PC-9 (cell line): ENCODE measurements at regions not wholly inside any gene's neighbourhood (a gene's known extent, or its start where the extent isn't known, plus 50 kb on each side); places are given as distances from the start of the nearest gene placed in this dataset.

ENCODE experiments used
- CTCF ChIP-seq: fragments of 200-600 bp; sonication (generic); conservative IDR thresholded peaks from 2 replicates; pipeline ENCODE4 v1.6.1; 2017; ENCODE audit warnings: mixed run types, antibody characterized with exemption, mild to moderate bottlenecking, moderate library complexity
- EZH2 ChIP-seq: fragments of 200-600 bp; sonication (generic); IDR thresholded peaks from 2 replicates; pipeline ENCODE4 v1.8.0; 2017; ENCODE audit warnings: antibody characterized with exemption, low read depth

- TF ChIP-seq CTCF (no peak), EZH2 (no peak)
Measured at GRCh38 chr12:98317939-98318899, 197.2 kb upstream of the TMPO start.
